Transverse colon (tissue), 4 donors: ENCODE measurements at regions not wholly inside any gene's neighbourhood (a gene's known extent, or its start where the extent isn't known, plus 50 kb on each side); places are given as distances from the start of the nearest gene placed in this dataset.
A peak's percentile ranks its signal among the peaks of the same experiment; 100 is the strongest.

ENCODE experiments used
- DNase-seq: peaks from one replicate; pipeline ENCODE4 v3.0.0-alpha.2; 2019
- H3K27ac ChIP-seq, 4 donors: fragments of 200-600 bp; sonication (generic); 2 replicates each; pipeline ENCODE4 v1.5.1; 2016 to 2018; ENCODE audit warnings: inconsistent platforms in 4 of 4
- H3K27me3 ChIP-seq: fragments of 200-600 bp; sonication (generic); 2 replicates; pipeline ENCODE4 v1.5.1; 2017; ENCODE audit warnings: inconsistent platforms
- H3K36me3 ChIP-seq, 4 donors: fragments of 200-600 bp; sonication (generic); 2 replicates each; pipeline ENCODE4 v1.5.1; 2017 to 2019; ENCODE audit warnings: inconsistent platforms in 4 of 4
- H3K4me1 ChIP-seq, 4 donors: fragments of 200-600 bp; sonication (generic); 2 replicates each; pipeline ENCODE4 v1.5.1; 2017 to 2020; ENCODE audit warnings: inconsistent platforms in 4 of 4
- H3K4me3 ChIP-seq, 4 donors: fragments of 200-600 bp; sonication (generic); 1 replicate in 1 of 4; 2 replicates in 3 of 4; pipeline versions ENCODE4 v1.5.1 to v1.6.1; 2017 to 2019; ENCODE audit warnings: inconsistent platforms in 4 of 4
- H3K9me3 ChIP-seq, 2 donors: fragments of 200-600 bp; sonication (generic); 2 replicates each; pipeline ENCODE4 v1.5.1; 2017 to 2019; ENCODE audit warnings: inconsistent platforms in 2 of 2
- EP300 ChIP-seq: sonication (generic); formaldehyde crosslinking; IDR thresholded peaks from one replicate; pipeline ENCODE4 v1.6.1; 2017; ENCODE audit warnings: antibody characterized with exemption, low read depth
- POLR2A ChIP-seq: fragments of 450-650 bp; IDR thresholded peaks from one replicate; pipeline ENCODE4 v1.6.1; 2016; ENCODE audit warnings: antibody characterized with exemption, mild to moderate bottlenecking, moderate library complexity
- POLR2AphosphoS5 ChIP-seq, 3 donors: sonication (generic); formaldehyde crosslinking; IDR thresholded peaks; one replicate each; pipeline ENCODE4 v1.6.1; 2016; ENCODE audit warnings: antibody characterized with exemption in 3 of 3
- WGBS, 2 donors: methylation state at CpG; one replicate each; pipeline ENCODE4 v1.1.5; 2018; ENCODE audit warnings: low coverage in 1 of 2; 5-methylcytosine and 5-hydroxymethylcytosine counted together
- in situ Hi-C, 4 donors: fragments of 200-750 bp; cut with MboI; loops; one replicate each; pipeline versions ENCODE4 v1.15.0 to v1.15.1; 2017; ENCODE audit warnings: low sequenced_read_pairs in 3 of 4, low pct_ligation_motif_present in 1 of 4, low pct_unique_long_range_greater_than_20kb in 1 of 4
- intact Hi-C: fragments of 100-400 bp; cut with DNase I; formaldehyde crosslinking; loops from one replicate; pipeline ENCODE4 v1.15.1; 2023; ENCODE audit warnings: low total_unique reads
- TF ChIP-seq, protein P1 (sequence below), 5 experiments: fragments of 200-600 bp in 3 of 5; fragments of 450-650 bp in 2 of 5; sonication (generic) in 3 of 5; IDR thresholded peaks; 1 replicate in 2 of 5; 2 replicates in 3 of 5; pipeline ENCODE4 v1.5.1; 2016 to 2017; ENCODE audit warnings: antibody characterized with exemption in 5 of 5, inconsistent platforms in 3 of 5, mild to moderate bottlenecking in 2 of 5, moderate library complexity in 1 of 5

DNA sequence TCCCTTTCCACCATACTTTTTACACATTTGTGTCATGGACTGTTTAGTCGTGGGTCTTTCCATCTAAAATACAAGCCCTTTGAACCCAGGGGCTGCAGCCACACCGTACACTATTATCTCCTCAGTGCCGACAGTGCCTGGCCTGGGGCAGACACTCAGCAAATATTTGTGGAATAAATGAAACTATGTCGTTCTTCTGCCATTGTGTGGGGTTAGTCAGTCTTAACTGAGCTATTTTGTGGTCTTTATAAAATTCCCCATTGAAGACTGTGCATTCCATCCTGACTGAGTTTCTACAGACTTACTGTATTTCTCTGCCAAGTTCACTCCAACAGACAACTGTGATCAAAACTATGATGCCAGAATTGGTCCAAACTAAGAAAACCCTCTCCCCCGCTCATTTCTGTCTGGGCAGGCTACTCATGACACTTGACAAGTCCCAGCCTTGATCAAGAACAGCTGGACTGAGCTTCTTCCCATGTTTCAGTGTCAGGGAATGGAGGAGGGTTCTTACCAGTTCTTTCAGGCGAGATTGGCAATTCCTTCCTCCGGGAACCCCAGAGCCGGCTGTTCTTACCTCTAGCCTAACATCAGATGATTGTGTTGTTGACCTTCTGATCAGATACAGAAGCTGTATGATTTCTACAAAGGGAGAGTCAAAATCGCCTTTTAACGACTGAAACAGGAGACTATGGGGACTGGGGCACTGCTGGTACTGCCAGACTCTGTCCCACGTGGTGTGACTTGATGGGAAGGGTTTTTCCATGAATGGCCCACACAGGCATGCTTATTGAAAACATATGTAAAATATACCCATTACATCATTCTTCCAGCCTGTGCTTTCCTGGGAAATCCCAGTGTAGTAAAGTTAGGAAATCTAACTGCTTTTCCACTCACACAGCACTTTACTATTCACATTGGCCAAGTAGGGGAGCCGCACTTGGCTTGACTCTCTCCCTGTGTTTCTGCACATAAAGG lies 77.4 kb upstream of the NPAS2 start:
- no peak overlapping the region for H3K4me3 ChIP-seq
- in situ Hi-C loops = no loop called here
- no peaks in the 10 kb centered on the region for H3K36me3 ChIP-seq
- WGBS, 2 donors = 59 to 75% methylated on average over 1 to 12 of the region's 12 CpGs
- DNase-seq = peak; percentile 21
- H3K4me1 ChIP-seq = peaks cover 0 to 3% (median 2%) of the 10 kb centered on the region in 4 donors
- no peaks in the 10 kb centered on the region for H3K27me3 ChIP-seq
- no peaks in the 10 kb centered on the region for H3K9me3 ChIP-seq
- peak overlapping the region; percentile 43 to 62 (median 58) for H3K27ac ChIP-seq
- intact Hi-C loops = no loop called here
- TF ChIP-seq POLR2A = no peak
- peak; percentile 61 to 81 (median 70) for TF ChIP-seq POLR2AphosphoS5 (IDR thresholded peaks at IDR 0.05)

DNA sequence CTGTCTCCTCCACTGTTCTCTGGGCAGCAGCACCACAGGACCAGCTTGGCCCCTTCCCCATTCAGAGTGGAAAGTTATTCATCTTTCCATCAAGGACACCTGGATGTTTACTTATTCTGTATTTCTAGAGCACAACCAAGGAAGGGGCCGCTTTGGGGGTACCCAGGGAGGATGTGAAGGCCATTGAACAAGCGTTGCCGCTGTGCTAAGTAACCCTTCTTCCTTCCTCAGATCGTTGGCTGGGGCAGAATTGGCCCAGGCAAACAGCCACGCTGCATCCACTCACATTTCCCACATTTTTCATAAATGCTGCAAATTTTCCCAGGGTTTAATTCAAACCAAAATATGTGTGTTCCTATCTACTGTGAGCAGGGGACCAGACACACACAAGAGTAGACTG lies 76.2 kb upstream of the NPAS2 start:
- Histone ChIP-seq H3K4me3 (no peak overlapping the region), H3K36me3 (no peaks in the 10 kb centered on the region), H3K27ac (no peak overlapping the region), H3K4me1 (peaks cover 0 to 3% (median 2%) of the 10 kb centered on the region in 4 donors), H3K9me3 (no peaks in the 10 kb centered on the region), H3K27me3 (no peaks in the 10 kb centered on the region)
- WGBS, 2 donors = 70 to 77% methylated on average over 4 to 5 of the region's 5 CpGs
- intact Hi-C loops (no loop called here), in situ Hi-C loops (no loop called here)
- DNase-seq = no peak
- TF ChIP-seq POLR2A (no peak), EP300 (no peak), POLR2AphosphoS5 (IDR thresholded peaks at IDR 0.05) (no peak)
- TF ChIP-seq, protein P1, sequence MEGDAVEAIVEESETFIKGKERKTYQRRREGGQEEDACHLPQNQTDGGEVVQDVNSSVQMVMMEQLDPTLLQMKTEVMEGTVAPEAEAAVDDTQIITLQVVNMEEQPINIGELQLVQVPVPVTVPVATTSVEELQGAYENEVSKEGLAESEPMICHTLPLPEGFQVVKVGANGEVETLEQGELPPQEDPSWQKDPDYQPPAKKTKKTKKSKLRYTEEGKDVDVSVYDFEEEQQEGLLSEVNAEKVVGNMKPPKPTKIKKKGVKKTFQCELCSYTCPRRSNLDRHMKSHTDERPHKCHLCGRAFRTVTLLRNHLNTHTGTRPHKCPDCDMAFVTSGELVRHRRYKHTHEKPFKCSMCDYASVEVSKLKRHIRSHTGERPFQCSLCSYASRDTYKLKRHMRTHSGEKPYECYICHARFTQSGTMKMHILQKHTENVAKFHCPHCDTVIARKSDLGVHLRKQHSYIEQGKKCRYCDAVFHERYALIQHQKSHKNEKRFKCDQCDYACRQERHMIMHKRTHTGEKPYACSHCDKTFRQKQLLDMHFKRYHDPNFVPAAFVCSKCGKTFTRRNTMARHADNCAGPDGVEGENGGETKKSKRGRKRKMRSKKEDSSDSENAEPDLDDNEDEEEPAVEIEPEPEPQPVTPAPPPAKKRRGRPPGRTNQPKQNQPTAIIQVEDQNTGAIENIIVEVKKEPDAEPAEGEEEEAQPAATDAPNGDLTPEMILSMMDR (IDR thresholded peaks at IDR 0.05) = no peak

DNA sequence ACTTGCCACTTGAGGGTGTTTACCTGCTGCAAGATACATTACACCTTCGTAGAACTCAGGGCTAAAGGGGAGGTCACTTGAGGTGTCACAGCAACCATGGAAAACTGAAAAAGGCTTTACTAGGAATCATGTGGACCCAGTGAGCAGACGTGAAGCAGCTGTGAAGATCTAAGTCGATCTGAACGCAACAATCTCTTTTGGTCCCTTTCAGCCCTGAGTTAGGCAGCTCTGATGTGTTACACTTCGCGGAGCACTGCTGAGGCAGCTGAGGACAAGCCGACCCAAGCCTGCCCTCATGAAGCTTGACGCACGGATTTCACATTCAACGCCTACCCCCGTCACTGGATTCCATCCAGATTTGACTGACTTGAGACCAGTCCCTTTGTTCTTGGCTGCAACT lies 75.8 kb upstream of the NPAS2 start:
- H3K36me3 ChIP-seq = no peaks in the 10 kb centered on the region
- H3K4me3 ChIP-seq = no peak overlapping the region
- DNase-seq = no peak
- in situ Hi-C loops = no loop called here
- intact Hi-C loops = no loop called here
- H3K4me1 ChIP-seq = peaks cover 0 to 3% (median 2%) of the 10 kb centered on the region in 4 donors
- WGBS, 2 donors = 86% methylated on average over 11 of the region's 11 CpGs; no CpG with 5 or more reads in 1 of the 2 donors
- no peaks in the 10 kb centered on the region for H3K9me3 ChIP-seq
- TF ChIP-seq EP300 (no peak), POLR2AphosphoS5 (IDR thresholded peaks at IDR 0.05) (no peak), POLR2A (no peak)
- TF ChIP-seq, protein P1 (IDR thresholded peaks at IDR 0.05) = no peak
- H3K27ac ChIP-seq = no peak overlapping the region
- no peaks in the 10 kb centered on the region for H3K27me3 ChIP-seq

DNA sequence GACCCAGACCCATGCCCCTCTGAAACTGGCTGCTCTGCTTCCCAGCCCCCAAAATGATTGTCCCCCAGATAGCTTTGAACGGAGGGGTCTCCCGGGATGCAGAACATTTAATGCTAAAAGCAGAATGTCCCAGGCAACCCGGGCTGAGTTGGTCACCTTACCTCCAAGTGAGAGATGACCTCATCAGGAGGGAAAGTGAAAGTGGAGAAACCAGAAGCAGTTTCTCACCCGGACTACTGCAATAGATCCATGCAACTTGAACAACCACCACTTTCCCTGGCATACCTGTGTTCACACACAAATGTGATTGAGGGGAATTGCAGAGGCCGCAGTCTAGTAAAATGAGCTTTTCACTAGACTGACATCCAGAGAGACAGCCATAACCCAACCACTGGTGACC lies 75.3 kb upstream of the NPAS2 start:
- in situ Hi-C loops (no loop called here), intact Hi-C loops (no loop called here)
- Histone ChIP-seq H3K27ac (no peak overlapping the region), H3K9me3 (no peaks in the 10 kb centered on the region), H3K4me1 (peaks cover 0 to 3% (median 2%) of the 10 kb centered on the region in 4 donors), H3K36me3 (no peaks in the 10 kb centered on the region), H3K27me3 (no peaks in the 10 kb centered on the region), H3K4me3 (no peak overlapping the region)
- TF ChIP-seq EP300 = no peak
- 69% methylated on average over 5 of the region's 5 CpGs; no CpG with 5 or more reads in 1 of the 2 donors for WGBS, 2 donors
- no peak for DNase-seq

DNA sequence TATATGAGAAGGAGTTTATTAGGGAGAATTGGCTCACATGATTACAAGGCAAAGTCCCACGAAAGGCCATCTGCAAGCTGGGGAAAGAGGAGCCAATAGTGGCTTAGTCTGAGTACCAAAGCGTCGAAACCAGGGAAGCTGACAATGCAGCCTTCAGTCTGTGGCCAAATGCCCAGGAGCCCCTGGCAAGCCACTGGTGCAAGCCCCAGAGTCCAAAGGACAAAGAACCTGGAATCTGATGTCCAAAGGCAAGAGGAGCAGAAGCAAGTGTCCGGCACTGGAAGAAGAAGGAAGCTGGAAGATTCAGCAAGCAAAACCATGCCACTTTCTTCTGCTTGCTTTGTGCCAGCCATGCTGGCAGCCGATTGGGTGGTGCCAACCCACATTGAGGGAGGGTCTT lies 74.3 kb upstream of the NPAS2 start:
- Histone ChIP-seq H3K27ac (no peak overlapping the region), H3K36me3 (no peaks in the 10 kb centered on the region), H3K27me3 (no peaks in the 10 kb centered on the region), H3K4me3 (no peak overlapping the region), H3K9me3 (no peaks in the 10 kb centered on the region), H3K4me1 (peaks cover 0 to 3% (median 2%) of the 10 kb centered on the region in 4 donors)
- in situ Hi-C loops (no loop called here), intact Hi-C loops (no loop called here)
- WGBS, 2 donors = 91% methylated on average over 5 of the region's 5 CpGs; no CpG with 5 or more reads in 1 of the 2 donors
- no peak for DNase-seq
- no peak for TF ChIP-seq EP300
- TF ChIP-seq, protein P1 (IDR thresholded peaks at IDR 0.05) = no peak
- TF ChIP-seq POLR2A = no peak
- TF ChIP-seq POLR2AphosphoS5 (IDR thresholded peaks at IDR 0.05) = no peak
